D721Med (cell line): ENCODE measurements at regions not wholly inside any gene's neighbourhood (a gene's known extent, or its start where the extent isn't known, plus 50 kb on each side); places are given as distances from the start of the nearest gene placed in this dataset.

Experiments
- DNase-seq: peaks from one replicate; pipeline ENCODE4 v3.0.0; 2011; ENCODE audit warnings: low spot score; ENCODE audit not compliant: insufficient read length
- FAIRE-seq: peaks from 2 replicates; lab custom pipeline; 2011; peaks lifted over from hg19 to GRCh38; lab: Jason Lieb, UNC
- TF ChIP-seq, protein P1 (sequence below): IDR thresholded peaks from 2 replicates; pipeline ENCODE4 v1.5.1; 2012; ENCODE audit warnings: mild to moderate bottlenecking, control low read depth; ENCODE audit not compliant: insufficient read depth; ENCODE audit errors: missing control alignments

DNA sequence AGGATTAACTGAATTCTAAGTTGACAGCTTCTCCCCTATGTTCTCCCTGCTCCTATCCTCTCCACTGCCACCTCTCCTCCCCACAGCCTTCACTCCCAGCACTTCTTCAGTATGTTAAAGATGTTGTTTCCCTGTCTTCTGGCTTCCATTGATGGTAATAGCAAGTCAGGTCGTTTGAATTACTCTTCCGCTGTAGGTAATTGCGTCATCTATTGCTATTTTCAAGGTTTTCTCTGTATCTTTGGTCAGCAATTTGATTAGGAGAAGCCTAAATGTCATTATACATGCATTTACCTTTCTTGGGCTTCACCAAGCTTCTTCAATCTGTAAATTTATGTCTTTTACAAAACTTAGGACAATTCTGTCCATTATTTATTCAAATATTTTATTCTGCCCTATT, 377.3 kb upstream of the KLF12 start:
- no peak for DNase-seq
- TF ChIP-seq, protein P1, sequence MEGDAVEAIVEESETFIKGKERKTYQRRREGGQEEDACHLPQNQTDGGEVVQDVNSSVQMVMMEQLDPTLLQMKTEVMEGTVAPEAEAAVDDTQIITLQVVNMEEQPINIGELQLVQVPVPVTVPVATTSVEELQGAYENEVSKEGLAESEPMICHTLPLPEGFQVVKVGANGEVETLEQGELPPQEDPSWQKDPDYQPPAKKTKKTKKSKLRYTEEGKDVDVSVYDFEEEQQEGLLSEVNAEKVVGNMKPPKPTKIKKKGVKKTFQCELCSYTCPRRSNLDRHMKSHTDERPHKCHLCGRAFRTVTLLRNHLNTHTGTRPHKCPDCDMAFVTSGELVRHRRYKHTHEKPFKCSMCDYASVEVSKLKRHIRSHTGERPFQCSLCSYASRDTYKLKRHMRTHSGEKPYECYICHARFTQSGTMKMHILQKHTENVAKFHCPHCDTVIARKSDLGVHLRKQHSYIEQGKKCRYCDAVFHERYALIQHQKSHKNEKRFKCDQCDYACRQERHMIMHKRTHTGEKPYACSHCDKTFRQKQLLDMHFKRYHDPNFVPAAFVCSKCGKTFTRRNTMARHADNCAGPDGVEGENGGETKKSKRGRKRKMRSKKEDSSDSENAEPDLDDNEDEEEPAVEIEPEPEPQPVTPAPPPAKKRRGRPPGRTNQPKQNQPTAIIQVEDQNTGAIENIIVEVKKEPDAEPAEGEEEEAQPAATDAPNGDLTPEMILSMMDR: no peak
- no peak for FAIRE-seq

DNA sequence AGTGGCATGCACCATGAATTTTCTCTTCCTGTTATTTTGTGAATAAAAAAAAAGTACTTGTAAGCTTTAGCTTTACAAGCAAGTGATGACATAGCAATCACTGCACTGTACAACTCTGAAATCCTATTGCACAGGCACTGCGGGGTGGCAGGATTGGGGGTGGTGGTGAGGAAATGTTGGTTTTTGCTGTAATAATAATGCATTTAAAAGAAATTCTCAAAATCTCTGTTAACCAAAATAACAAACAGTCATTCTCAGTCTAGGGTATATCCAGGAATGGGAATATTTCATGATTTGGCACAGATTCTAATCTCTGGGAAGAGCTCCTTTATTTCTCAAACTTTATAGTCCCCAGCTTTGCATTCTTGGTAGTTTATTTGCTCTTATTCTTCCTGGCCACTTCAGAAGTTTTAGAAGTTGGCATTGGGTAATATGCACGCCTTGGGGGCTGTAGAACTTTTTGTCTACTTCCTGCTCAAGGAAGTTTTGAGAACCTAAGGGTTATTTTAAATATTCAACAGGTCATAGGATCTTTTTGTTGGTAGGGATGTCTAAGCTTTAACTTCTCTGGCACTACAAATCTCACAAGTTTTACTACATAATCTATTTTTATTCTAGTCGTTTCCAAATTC, 353.0 kb upstream of the KLF12 start:
- TF ChIP-seq, protein P1: no peak
- no peak for FAIRE-seq
- no peak for DNase-seq

DNA sequence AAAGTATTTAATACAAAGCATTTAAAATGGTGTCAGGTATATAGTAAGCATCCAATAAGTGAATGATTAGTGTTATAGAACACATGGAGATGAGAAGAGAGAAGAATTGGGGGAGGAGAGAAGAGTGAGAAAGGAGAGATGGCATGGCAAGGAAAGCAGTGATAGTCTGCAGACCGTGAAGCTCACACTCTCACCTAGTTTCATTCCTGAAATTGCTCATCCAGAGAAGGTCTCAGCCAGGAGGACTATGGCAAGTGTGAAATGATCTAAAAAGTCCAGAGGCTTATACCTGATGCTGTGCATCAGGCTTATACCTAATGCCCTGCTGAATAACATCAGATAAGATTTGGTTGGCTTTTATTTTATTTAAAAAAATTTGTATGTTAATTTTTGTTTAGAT, 351.6 kb upstream of the KLF12 start:
- FAIRE-seq: no peak
- DNase-seq: no peak
- TF ChIP-seq, protein P1: no peak

DNA sequence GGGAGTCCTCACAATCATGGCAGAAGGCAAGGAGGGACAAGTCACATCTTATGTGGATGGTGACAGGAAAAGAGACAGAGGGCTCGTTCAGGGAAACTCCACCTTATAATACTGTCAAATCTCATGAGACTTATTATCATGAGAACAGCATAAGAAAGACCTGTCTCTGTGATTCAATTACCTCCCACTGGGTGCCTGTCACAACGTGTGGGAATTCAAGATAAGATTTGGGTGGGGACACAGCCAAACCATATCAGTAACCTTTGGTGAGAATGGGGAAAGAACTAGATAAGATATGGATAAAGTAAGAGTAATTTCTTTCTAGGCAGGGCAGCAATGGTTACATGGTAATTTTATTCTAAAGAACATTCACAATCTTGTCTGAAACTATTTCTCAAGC, 344.9 kb upstream of the KLF12 start:
- DNase-seq: no peak
- no peak for FAIRE-seq
- TF ChIP-seq, protein P1: no peak

DNA sequence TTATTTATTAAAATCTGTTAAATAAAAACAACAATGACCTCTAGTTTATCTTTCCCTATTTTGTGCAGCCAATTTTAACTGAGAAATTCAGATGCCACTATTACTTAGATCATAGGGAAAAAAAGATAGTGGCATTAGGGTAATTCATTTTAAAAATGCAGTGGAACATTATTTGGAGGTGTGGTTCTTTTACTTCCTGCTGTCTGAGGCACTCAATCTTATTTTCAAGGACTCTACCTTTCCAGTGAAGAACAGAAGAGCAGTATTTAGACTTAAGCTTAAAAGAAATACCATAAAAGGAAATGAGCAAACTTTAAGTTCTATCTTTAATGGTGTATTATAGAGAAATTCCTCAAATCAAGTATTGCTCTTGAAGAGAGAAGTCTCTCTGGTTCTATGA, 342.6 kb upstream of the KLF12 start:
- DNase-seq: no peak
- TF ChIP-seq, protein P1: no peak
- no peak for FAIRE-seq

DNA sequence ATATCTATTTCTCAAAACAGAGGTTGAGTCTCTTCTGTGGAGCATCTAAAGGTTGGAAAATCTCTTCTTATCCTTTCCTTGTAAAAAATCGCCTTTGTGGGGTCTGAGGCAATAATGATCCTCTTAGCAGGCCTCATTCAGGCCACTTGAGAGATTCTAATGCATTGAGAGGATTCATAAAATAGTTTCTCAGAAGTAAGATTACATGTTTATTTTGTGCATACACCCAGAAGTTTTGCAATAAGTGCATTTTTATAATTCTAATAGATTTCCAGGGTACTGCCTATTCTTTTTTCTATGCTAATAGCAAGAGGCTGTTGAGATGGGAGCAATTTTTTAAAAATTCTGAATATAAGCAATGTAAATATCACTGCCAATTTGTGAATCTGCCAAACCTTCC, 342.2 kb upstream of the KLF12 start:
- TF ChIP-seq, protein P1: no peak
- FAIRE-seq (no peak), DNase-seq (no peak)

DNA sequence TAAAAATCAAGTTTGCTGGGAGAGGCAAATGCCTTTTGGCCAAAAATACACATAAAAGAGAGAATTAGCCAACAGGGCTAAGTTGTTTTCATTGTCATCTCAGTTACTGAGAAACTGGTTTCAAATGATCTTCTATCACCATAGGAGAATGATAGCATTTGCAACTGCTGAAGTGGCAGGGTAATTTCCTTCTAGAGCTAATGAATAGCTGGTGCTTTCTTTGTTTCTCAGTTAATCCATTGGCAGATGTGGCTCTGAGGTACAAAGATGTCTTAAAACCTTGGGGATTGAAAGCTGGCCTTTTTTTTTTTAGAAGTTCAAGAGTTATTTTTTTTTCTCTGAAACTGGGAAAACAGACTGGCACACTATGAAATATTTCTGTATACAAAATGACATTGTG, 332.7 kb upstream of the KLF12 start:
- FAIRE-seq (peak; percentile 38), DNase-seq (no peak)

More for the DNA sequence above, 332.7 kb upstream of the KLF12 start:
- TF ChIP-seq, protein P1: no peak
